K562 (cell line): ENCODE measurements at regions not wholly inside any gene's neighbourhood (a gene's known extent, or its start where the extent isn't known, plus 50 kb on each side); places are given as distances from the start of the nearest gene placed in this dataset.

Experiments used
- ATAC-seq: fragments of 200-7000 bp; cut with Tn5 transposase; 3 replicates; pipeline ENCODE4 v1.9.1; 2020; ENCODE audit warnings: moderate library complexity
- BruUV-seq: library from RNA; stranded (reverse); fragments of 400-500 nt; replicated peaks from 2 replicates; lab custom pipeline; 2021; lab: Mats Ljungman, UMichigan
- CTCF ChIA-PET: fragments of 300-600 bp; formaldehyde crosslinking; extraction: SDS; loops from one replicate; lab custom pipeline; 2021; ENCODE audit warnings: low intra/inter-chr PET ratio; lab: Yijun Ruan, JAX
- POLR2A ChIA-PET: fragments of 300-600, 350-650 bp; sonication (Branson Sonifier 250); formaldehyde crosslinking; extraction: SDS; loops from one replicate; lab custom pipeline; 2021; ENCODE audit warnings: antibody characterized with exemption, inconsistent platforms; lab: Yijun Ruan, JAX
- DNase-seq, 4 experiments: peaks; one replicate each; pipeline versions ENCODE4 v3.0.0 to v3.0.0-alpha.2; 2011 to 2018; ENCODE audit warnings: low spot score in 3 of 4, mixed read lengths in 3 of 4; ENCODE audit errors: extremely low read depth in 1 of 4
- FAIRE-seq: peaks from 2 replicates; lab custom pipeline; 2011; peaks lifted over from hg19 to GRCh38; lab: Jason Lieb, UNC
- H2AFZ ChIP-seq: 2 replicates; pipeline ENCODE4 v1.6.0; 2011; ENCODE audit warnings: low read depth, low read length, control low read depth, inconsistent platforms
- H3K27ac ChIP-seq: fragments of 200-600 bp; 3 replicates; pipeline ENCODE4 v1.8.0; 2011; ENCODE audit warnings: low read depth, mild to moderate bottlenecking, control low read depth, inconsistent platforms, low read length, moderate library complexity, mixed read lengths; ENCODE audit errors: extremely low read depth
- H3K27me3 ChIP-seq, 2 experiments: fragments of 300-600 bp in 1 of 2; 2 replicates in 1 of 2; 3 replicates in 1 of 2; pipeline versions ENCODE4 v1.6.0 to v1.8.0; 2011; ENCODE audit warnings: inconsistent platforms in 2 of 2, low read length in 2 of 2, mild to moderate bottlenecking in 1 of 2, mixed read lengths in 1 of 2, moderate library complexity in 1 of 2; ENCODE audit not compliant: control insufficient read depth in 2 of 2, insufficient read depth in 2 of 2
- H3K36me3 ChIP-seq: fragments of 300-600 bp; 3 replicates; pipeline ENCODE4 v1.8.0; 2011; ENCODE audit warnings: mild to moderate bottlenecking, low read length, inconsistent platforms; ENCODE audit not compliant: control insufficient read depth, insufficient read depth
- H3K4me1 ChIP-seq, 2 experiments: fragments of 200-600 bp in 1 of 2; replicated peaks in 1 of 2; 2 replicates in 1 of 2; 3 replicates in 1 of 2; pipeline versions ENCODE4 v1.5.1 to v1.8.0; 2011; ENCODE audit warnings: inconsistent platforms in 2 of 2, low read length in 2 of 2, mild to moderate bottlenecking in 1 of 2, mixed read lengths in 1 of 2, moderate library complexity in 1 of 2; ENCODE audit not compliant: control insufficient read depth in 2 of 2, insufficient read depth in 2 of 2
- H3K4me2 ChIP-seq: 2 replicates; pipeline ENCODE4 v1.6.1; 2011; ENCODE audit warnings: low read length, control low read depth, inconsistent platforms, mixed read lengths; ENCODE audit not compliant: insufficient read depth
- H3K4me3 ChIP-seq: fragments of 200-600 bp; sonication (generic), shearing (Covaris generic); 2 replicates; pipeline ENCODE4 v1.5.1; 2016; ENCODE audit warnings: control low read depth, inconsistent platforms
- H3K79me2 ChIP-seq: fragments of 200-600 bp; 3 replicates; pipeline ENCODE4 v1.8.0; 2011; ENCODE audit warnings: low read length, inconsistent platforms; ENCODE audit not compliant: control insufficient read depth, insufficient read depth
- H3K9ac ChIP-seq, 2 experiments: 2 replicates each; pipeline versions ENCODE4 v1.6.0 to v1.6.1; 2011; ENCODE audit warnings: low read depth in 2 of 2, low read length in 2 of 2, control low read depth in 1 of 2, inconsistent platforms in 1 of 2, mild to moderate bottlenecking in 1 of 2, mixed read lengths in 1 of 2; ENCODE audit not compliant: insufficient read depth in 1 of 2
- H3K9me1 ChIP-seq: one replicate; pipeline ENCODE4 v1.6.0; 2011; ENCODE audit warnings: inconsistent platforms, mild to moderate bottlenecking, low read length, moderate library complexity; ENCODE audit not compliant: control insufficient read depth, insufficient read depth
- H3K9me3 ChIP-seq: replicated peaks from 2 replicates; pipeline ENCODE4 v1.5.1; 2011; ENCODE audit warnings: low read depth, low read length, inconsistent platforms; ENCODE audit not compliant: control insufficient read depth, insufficient read depth
- H4K20me1 ChIP-seq: replicated peaks from 2 replicates; pipeline ENCODE4 v1.6.1; 2011; ENCODE audit warnings: low read length, inconsistent platforms, mixed read lengths; ENCODE audit not compliant: control insufficient read depth, insufficient read depth
- CAMTA2 ChIP-seq: fragments of 250-450 bp; sonication (Bioruptor Pico); conservative IDR thresholded peaks from 2 replicates; pipeline ENCODE4 v1.5.1; 2022
- DIDO1 ChIP-seq: fragments of 450-650 bp; IDR thresholded peaks from 2 replicates; pipeline ENCODE4 v1.6.1; 2016; ENCODE audit warnings: low read depth, missing biosample characterization, missing genetic modification characterization
- NCOA6 ChIP-seq: fragments of 450-650 bp; IDR thresholded peaks from 2 replicates; pipeline ENCODE4 v1.6.1; 2017; ENCODE audit warnings: mild to moderate bottlenecking
- NFIC ChIP-seq: fragments of 450-650 bp; IDR thresholded peaks from 2 replicates; pipeline ENCODE4 v1.6.1; 2017; ENCODE audit warnings: mild to moderate bottlenecking, inconsistent platforms
- ZNF75A ChIP-seq: fragments of 450-650 bp; formaldehyde crosslinking; IDR thresholded peaks from 2 replicates; pipeline ENCODE4 v1.4.0; 2020; ENCODE audit warnings: mild to moderate bottlenecking
- ZNF780A ChIP-seq: fragments of 250-450 bp; sonication (Bioruptor Pico); IDR thresholded peaks from 2 replicates; pipeline ENCODE4 v1.5.0; 2021; ENCODE audit warnings: mild to moderate bottlenecking
- WGBS: fragments of 100-300 bp; shearing (Covaris generic); methylation state at CpG from one replicate; pipeline ENCODE4 v1.1.6; 2016; ENCODE audit warnings: low coverage, mixed read lengths; ENCODE audit not compliant: insufficient coverage; ENCODE audit errors: missing lambda C conversion rate; 5-methylcytosine and 5-hydroxymethylcytosine counted together
- in situ Hi-C: fragments of 300-500 bp; cut with MboI; formaldehyde crosslinking; loops from 4 replicates; pipeline ENCODE4 v1.15.0; 2018; ENCODE audit warnings: inconsistent platforms, mixed read lengths
- intact Hi-C: fragments of 100-400 bp; cut with micrococcal nuclease; formaldehyde crosslinking; loops from 2 replicates; pipeline ENCODE4 v1.14.2; 2022
- TF ChIP-seq, protein P1 (sequence below): fragments of 200-600 bp; sonication (generic); IDR thresholded peaks from one replicate; pipeline ENCODE4 v1.6.1; 2012; ENCODE audit warnings: mild to moderate bottlenecking, low read depth, low read length, inconsistent platforms
- TF ChIP-seq, protein P2 (sequence below): IDR thresholded peaks from 2 replicates; pipeline ENCODE4 v1.6.1; 2016; ENCODE audit warnings: missing genetic modification characterization, missing compliant biosample characterization

DNA sequence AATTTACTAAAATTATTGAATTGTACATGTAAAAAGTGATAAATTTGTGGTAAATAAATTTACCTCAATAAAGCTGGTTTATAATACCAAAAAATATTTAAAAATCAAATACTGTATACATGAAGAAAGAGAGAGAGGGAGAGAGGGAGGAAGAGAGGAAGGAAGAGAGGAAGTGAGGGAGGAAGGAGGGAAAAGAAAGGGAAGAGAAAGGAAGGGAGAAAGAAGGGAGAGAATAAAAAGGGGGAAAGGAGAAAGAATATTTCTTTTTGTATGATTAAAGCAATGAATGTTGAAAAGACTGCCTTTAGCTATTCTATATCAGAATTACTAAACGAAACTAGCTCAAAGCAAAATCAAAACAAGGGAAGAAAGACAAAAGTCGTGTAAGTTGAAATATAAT lies 150.0 kb downstream of the LRIG2 start:
- H3K36me3 ChIP-seq = no peaks in the 10 kb centered on the region
- H3K4me3 ChIP-seq = no peak overlapping the region
- H2AFZ ChIP-seq = peak overlapping the region; percentile 76
- FAIRE-seq (no peak), ATAC-seq (no peak), DNase-seq (no peak)
- no peaks in the 10 kb centered on the region for H3K9me3 ChIP-seq
- no peaks in the 10 kb centered on the region for H4K20me1 ChIP-seq
- POLR2A ChIA-PET = interaction anchor here (0.5 to 1.1 kb wide), 2 partner anchors 11 to 135 kb away, joined by 3 read pairs; no protein-coding TSS in a partner anchor
- H3K4me2 ChIP-seq = no peak overlapping the region
- no peak overlapping the region for H3K27ac ChIP-seq
- 17% methylated on average over 2 of the region's 2 CpGs for WGBS
- no peaks in the 10 kb centered on the region for H3K9me1 ChIP-seq
- H3K79me2 ChIP-seq = no peaks in the 10 kb centered on the region
- no peaks in the 10 kb centered on the region for H3K27me3 ChIP-seq
- CTCF ChIA-PET = no interaction called here
- peaks cover 14 to 20% of the 10 kb centered on the region in 2 experiments; a peak in 4 of 5 replicates for H3K4me1 ChIP-seq
- intact Hi-C loops = no loop called here
- in situ Hi-C loops = no loop called here
- no peak overlapping the region for H3K9ac ChIP-seq
- no TSS peak for BruUV-seq
- TF ChIP-seq NCOA6 (no peak), ZNF75A (no peak), NFIC (0 out of 2 replicates have a peak, but pooled peaks have one; percentile 12), ZNF780A (CRISPR knock-in tag) (no peak), CAMTA2 (CRISPR knock-in tag) (no peak), DIDO1 (tag) (no peak)
- TF ChIP-seq, protein P1, sequence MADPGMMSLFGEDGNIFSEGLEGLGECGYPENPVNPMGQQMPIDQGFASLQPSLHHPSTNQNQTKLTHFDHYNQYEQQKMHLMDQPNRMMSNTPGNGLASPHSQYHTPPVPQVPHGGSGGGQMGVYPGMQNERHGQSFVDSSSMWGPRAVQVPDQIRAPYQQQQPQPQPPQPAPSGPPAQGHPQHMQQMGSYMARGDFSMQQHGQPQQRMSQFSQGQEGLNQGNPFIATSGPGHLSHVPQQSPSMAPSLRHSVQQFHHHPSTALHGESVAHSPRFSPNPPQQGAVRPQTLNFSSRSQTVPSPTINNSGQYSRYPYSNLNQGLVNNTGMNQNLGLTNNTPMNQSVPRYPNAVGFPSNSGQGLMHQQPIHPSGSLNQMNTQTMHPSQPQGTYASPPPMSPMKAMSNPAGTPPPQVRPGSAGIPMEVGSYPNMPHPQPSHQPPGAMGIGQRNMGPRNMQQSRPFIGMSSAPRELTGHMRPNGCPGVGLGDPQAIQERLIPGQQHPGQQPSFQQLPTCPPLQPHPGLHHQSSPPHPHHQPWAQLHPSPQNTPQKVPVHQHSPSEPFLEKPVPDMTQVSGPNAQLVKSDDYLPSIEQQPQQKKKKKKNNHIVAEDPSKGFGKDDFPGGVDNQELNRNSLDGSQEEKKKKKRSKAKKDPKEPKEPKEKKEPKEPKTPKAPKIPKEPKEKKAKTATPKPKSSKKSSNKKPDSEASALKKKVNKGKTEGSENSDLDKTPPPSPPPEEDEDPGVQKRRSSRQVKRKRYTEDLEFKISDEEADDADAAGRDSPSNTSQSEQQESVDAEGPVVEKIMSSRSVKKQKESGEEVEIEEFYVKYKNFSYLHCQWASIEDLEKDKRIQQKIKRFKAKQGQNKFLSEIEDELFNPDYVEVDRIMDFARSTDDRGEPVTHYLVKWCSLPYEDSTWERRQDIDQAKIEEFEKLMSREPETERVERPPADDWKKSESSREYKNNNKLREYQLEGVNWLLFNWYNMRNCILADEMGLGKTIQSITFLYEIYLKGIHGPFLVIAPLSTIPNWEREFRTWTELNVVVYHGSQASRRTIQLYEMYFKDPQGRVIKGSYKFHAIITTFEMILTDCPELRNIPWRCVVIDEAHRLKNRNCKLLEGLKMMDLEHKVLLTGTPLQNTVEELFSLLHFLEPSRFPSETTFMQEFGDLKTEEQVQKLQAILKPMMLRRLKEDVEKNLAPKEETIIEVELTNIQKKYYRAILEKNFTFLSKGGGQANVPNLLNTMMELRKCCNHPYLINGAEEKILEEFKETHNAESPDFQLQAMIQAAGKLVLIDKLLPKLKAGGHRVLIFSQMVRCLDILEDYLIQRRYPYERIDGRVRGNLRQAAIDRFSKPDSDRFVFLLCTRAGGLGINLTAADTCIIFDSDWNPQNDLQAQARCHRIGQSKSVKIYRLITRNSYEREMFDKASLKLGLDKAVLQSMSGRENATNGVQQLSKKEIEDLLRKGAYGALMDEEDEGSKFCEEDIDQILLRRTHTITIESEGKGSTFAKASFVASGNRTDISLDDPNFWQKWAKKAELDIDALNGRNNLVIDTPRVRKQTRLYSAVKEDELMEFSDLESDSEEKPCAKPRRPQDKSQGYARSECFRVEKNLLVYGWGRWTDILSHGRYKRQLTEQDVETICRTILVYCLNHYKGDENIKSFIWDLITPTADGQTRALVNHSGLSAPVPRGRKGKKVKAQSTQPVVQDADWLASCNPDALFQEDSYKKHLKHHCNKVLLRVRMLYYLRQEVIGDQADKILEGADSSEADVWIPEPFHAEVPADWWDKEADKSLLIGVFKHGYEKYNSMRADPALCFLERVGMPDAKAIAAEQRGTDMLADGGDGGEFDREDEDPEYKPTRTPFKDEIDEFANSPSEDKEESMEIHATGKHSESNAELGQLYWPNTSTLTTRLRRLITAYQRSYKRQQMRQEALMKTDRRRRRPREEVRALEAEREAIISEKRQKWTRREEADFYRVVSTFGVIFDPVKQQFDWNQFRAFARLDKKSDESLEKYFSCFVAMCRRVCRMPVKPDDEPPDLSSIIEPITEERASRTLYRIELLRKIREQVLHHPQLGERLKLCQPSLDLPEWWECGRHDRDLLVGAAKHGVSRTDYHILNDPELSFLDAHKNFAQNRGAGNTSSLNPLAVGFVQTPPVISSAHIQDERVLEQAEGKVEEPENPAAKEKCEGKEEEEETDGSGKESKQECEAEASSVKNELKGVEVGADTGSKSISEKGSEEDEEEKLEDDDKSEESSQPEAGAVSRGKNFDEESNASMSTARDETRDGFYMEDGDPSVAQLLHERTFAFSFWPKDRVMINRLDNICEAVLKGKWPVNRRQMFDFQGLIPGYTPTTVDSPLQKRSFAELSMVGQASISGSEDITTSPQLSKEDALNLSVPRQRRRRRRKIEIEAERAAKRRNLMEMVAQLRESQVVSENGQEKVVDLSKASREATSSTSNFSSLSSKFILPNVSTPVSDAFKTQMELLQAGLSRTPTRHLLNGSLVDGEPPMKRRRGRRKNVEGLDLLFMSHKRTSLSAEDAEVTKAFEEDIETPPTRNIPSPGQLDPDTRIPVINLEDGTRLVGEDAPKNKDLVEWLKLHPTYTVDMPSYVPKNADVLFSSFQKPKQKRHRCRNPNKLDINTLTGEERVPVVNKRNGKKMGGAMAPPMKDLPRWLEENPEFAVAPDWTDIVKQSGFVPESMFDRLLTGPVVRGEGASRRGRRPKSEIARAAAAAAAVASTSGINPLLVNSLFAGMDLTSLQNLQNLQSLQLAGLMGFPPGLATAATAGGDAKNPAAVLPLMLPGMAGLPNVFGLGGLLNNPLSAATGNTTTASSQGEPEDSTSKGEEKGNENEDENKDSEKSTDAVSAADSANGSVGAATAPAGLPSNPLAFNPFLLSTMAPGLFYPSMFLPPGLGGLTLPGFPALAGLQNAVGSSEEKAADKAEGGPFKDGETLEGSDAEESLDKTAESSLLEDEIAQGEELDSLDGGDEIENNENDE = no peak
- TF ChIP-seq, protein P2, sequence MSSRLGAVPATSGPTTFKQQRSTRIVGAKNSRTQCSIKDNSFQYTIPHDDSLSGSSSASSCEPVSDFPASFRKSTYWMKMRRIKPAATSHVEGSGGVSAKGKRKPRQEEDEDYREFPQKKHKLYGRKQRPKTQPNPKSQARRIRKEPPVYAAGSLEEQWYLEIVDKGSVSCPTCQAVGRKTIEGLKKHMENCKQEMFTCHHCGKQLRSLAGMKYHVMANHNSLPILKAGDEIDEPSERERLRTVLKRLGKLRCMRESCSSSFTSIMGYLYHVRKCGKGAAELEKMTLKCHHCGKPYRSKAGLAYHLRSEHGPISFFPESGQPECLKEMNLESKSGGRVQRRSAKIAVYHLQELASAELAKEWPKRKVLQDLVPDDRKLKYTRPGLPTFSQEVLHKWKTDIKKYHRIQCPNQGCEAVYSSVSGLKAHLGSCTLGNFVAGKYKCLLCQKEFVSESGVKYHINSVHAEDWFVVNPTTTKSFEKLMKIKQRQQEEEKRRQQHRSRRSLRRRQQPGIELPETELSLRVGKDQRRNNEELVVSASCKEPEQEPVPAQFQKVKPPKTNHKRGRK (tag) = peak; percentile 89
